Stomach (tissue), 4 donors: ENCODE measurements at regions not wholly inside any gene's neighbourhood (a gene's known extent, or its start where the extent isn't known, plus 50 kb on each side); places are given as distances from the start of the nearest gene placed in this dataset.

Source experiments
- CTCF ChIP-seq, 7 experiments: fragments of 450-650 bp in 4 of 7; fragments of 200-600 bp in 3 of 7; sonication (generic) in 3 of 7; IDR thresholded peaks; one replicate each; pipeline ENCODE4 v1.5.1; 2016 to 2019; ENCODE audit warnings: antibody characterized with exemption in 7 of 7, control low read depth in 2 of 7, mild to moderate bottlenecking in 1 of 7
- EP300 ChIP-seq: sonication (generic); formaldehyde crosslinking; IDR thresholded peaks from one replicate; pipeline ENCODE4 v1.6.1; 2017; ENCODE audit warnings: antibody characterized with exemption
- POLR2AphosphoS5 ChIP-seq, 3 donors: sonication (generic); formaldehyde crosslinking; IDR thresholded peaks; one replicate each; pipeline ENCODE4 v1.6.1; 2016; ENCODE audit warnings: antibody characterized with exemption in 3 of 3

GRCh38 chr1:228917342-228917741 is 182.1 kb downstream of the RHOU start:
- no peak for TF ChIP-seq CTCF (IDR thresholded peaks at IDR 0.05)
- TF ChIP-seq POLR2AphosphoS5 (IDR thresholded peaks at IDR 0.05), result no peak
- no peak for TF ChIP-seq EP300
